ENCODE measurements at regions not wholly inside any gene's neighbourhood (a gene's known extent, or its start where the extent isn't known, plus 50 kb on each side); places are given as distances from the start of the nearest gene placed in this dataset.

DNA sequence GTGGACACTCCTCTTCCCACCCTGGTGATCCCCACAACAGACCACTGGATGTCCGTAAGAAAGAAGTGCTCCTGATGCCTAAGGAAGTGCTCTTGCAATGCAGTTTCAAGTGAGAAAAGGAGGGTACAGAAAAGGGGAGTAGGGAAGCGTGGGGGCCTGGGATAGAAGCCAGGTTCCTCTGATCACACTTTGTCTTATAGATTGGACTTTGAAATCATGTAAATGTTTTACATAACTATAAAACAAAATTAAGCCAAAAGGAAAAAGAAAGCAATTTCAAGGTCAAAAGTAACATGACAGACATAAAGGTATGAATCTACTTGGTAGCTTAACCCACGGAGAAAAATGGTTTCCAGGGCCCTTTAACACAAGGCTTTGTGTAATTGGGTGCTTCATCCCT, 107.3 kb upstream of the TRPM1 start:
- H3K27ac ChIP-seq, result no peak overlapping the region
- intact Hi-C loops (cut with DNase I), result no loop called here
- no peaks in the 10 kb centered on the region for H3K27me3 ChIP-seq
- TF ChIP-seq POLR2AphosphoS5 (IDR thresholded peaks at IDR 0.05; ENCODE audit: insufficient read depth in 1 of 2, low read depth in 1 of 2) (no peak), CTCF (IDR thresholded peaks at IDR 0.05) (no peak), POLR2A (IDR thresholded peaks at IDR 0.05) (no peak)
- peaks cover 10% of the 10 kb centered on the region for H3K4me1 ChIP-seq
- no peak overlapping the region for H3K4me3 ChIP-seq
- no peak for DNase-seq (ENCODE audit: extremely low spot score in 2 of 2)
- no peaks in the 10 kb centered on the region for H3K9me3 ChIP-seq
- no peaks in the 10 kb centered on the region for H3K36me3 ChIP-seq

- Histone ChIP-seq H3K36me3 (no peaks in the 10 kb centered on the region), H3K4me3 (no peak overlapping the region), H3K27ac (peak overlapping the region; percentile 25), H3K27me3 (no peaks in the 10 kb centered on the region), H3K4me1 (peaks cover 26% of the 10 kb centered on the region), H3K9me3 (no peaks in the 10 kb centered on the region)
- intact Hi-C loops (cut with DNase I), result loop anchor here (5.0 to 10.0 kb wide), 2 partner anchors 223 to 1149 kb away; no protein-coding TSS in a partner anchor
- DNase-seq (ENCODE audit: extremely low spot score in 2 of 2), result no peak
- no peak for TF ChIP-seq POLR2A (IDR thresholded peaks at IDR 0.05)
- TF ChIP-seq POLR2AphosphoS5 (IDR thresholded peaks at IDR 0.05; ENCODE audit: insufficient read depth in 1 of 2, low read depth in 1 of 2), result no peak
- no peak for TF ChIP-seq CTCF (IDR thresholded peaks at IDR 0.05)
Measured at GRCh38 chr15:31211353-31211752, 109.8 kb upstream of the TRPM1 start.

DNA sequence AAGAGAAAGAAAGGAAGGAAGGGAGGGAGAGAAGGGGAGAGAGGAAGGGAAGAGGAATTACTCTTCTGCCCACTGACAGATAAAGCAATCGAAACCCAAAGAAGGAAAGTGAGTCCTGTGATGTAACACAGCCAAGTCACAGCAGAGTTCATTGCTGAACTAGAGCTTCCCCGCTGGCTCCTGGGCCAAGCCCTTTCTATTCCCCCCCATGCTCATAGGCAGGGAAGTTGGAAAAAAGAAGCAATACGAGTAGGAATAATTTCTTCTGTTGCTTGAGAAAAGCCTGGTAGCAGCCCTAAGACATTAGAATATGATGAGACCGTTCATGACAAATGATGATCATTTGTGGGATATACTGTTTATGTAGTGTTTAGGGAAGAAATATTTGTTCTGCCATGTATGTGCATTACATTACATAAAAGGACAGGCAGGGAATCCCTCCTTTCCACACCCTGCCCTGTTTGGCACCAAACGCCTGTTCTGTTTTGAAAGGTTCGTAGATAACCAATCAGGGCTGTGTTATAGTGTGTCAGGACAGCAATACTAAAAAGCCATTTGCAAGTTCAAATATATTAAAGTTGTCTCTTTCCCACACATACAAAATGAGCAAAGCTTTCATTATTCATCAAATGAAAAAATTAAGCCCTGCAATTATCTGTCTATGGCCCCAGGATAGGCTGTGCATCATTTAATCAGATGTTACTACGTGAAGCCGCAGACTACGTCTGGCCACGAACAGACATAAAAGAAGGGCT, 111.0 kb upstream of the TRPM1 start:
- Histone ChIP-seq H3K9me3 (no peaks in the 10 kb centered on the region), H3K4me1 (peaks cover 34% of the 10 kb centered on the region), H3K27ac (peak overlapping the region; percentile 52), H3K27me3 (no peaks in the 10 kb centered on the region), H3K4me3 (no peak overlapping the region), H3K36me3 (no peaks in the 10 kb centered on the region)
- DNase-seq (ENCODE audit: extremely low spot score in 2 of 2), result no peak
- intact Hi-C loops (cut with DNase I), result loop anchor here (5.0 to 10.0 kb wide), 2 partner anchors 222 to 1150 kb away; no protein-coding TSS in a partner anchor
- no peak for TF ChIP-seq CTCF (IDR thresholded peaks at IDR 0.05)
- no peak for TF ChIP-seq POLR2AphosphoS5 (IDR thresholded peaks at IDR 0.05; ENCODE audit: insufficient read depth in 1 of 2, low read depth in 1 of 2)
- TF ChIP-seq POLR2A (IDR thresholded peaks at IDR 0.05), result no peak

DNA sequence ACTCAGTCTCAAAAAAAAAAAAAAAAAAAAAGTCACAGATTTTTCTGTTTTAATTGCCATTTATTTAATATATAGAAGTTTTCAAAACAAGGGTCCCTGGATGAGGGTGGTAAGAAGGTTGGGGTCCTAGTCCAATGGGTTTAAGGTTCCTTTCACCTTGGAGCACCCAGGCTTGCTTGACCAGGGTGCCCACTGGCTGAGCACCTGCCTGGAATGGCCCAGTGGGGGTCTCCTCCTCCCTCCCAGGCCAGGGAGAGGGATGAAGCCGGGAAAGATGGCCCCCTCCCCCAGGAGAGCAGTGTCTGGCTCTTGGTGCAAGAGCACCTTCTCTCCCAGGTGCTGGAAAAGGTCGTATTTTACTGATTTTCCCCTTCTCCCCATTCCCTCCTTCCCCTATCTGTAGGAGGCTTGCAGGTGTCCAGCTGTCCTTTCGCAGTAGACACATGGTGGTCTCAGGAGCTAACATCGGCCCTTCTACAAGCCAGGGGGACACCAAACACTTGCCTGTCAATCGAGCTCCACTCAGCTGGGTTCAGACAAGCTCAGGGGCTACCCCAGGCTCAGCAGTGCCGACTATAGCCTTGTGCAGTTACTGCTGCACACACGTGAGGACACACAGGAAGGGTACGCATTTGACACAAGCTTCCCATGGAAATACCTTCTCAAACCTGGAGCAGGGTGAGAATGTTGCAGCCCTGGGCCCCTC, 112.3 kb upstream of the KLF13 start:
- Histone ChIP-seq H3K36me3 (no peaks in the 10 kb centered on the region), H3K4me1 (peaks cover 34% of the 10 kb centered on the region), H3K4me3 (no peak overlapping the region), H3K27me3 (no peaks in the 10 kb centered on the region), H3K27ac (peak overlapping the region; percentile 96), H3K9me3 (no peaks in the 10 kb centered on the region)
- intact Hi-C loops (cut with DNase I), result loop anchor here (5.0 to 10.0 kb wide), 2 partner anchors 220 to 1152 kb away; no protein-coding TSS in a partner anchor
- TF ChIP-seq POLR2A (IDR thresholded peaks at IDR 0.05) (no peak), CTCF (IDR thresholded peaks at IDR 0.05) (no peak), POLR2AphosphoS5 (IDR thresholded peaks at IDR 0.05; ENCODE audit: insufficient read depth in 1 of 2, low read depth in 1 of 2) (no peak)
- no peak for DNase-seq (ENCODE audit: extremely low spot score in 2 of 2)
